HG03354 (cell line): ENCODE measurements at regions not wholly inside any gene's neighbourhood (a gene's known extent, or its start where the extent isn't known, plus 50 kb on each side); places are given as distances from the start of the nearest gene placed in this dataset.

Experiments used
- ATAC-seq: cut with Tn5 transposase; IDR thresholded peaks from one replicate; pipeline ENCODE4 v1.9.1; 2021; ENCODE audit warnings: mild to moderate bottlenecking; ENCODE audit not compliant: unreplicated experiment, poor library complexity, severe bottlenecking

DNA sequence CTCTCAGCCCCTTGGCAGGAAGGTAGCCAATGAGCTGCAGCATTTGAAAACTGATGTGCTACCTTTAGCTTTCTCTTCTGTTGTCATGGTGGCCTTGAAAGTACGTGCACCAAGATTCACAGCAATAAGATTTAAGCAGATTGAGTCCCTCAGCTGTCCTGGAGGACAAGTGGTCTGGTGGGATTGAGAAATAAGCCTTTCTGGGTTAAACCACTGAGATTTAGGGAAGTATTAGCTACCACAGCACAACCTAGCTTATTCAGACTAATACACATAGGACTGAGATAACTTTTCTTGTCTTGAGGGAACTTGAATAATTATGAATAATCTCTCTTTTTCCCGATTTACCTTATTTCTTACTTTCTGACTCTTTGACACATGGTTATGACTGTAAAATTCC, 324.0 kb downstream of the PTEN start:
- ATAC-seq, result no peak

DNA sequence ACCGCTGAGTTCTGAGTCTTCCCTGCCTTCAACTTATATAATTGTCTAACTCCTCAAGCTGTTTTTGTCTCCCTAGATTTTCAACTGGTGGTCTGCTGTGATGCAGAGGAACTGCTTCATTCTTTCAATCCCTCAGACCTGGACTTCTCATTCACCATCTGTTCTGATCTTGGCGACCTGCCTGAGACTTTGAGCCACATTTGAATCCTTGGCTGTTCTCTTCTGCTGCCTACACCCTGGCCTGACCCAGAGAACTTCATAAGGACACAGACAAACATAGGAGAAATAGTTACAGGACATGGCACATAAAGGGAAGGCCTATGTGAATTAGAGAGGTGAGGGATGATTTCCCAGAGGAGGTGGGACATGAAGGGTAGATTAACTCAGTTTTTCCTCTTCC, 326.7 kb downstream of the PTEN start:
- no peak for ATAC-seq

DNA sequence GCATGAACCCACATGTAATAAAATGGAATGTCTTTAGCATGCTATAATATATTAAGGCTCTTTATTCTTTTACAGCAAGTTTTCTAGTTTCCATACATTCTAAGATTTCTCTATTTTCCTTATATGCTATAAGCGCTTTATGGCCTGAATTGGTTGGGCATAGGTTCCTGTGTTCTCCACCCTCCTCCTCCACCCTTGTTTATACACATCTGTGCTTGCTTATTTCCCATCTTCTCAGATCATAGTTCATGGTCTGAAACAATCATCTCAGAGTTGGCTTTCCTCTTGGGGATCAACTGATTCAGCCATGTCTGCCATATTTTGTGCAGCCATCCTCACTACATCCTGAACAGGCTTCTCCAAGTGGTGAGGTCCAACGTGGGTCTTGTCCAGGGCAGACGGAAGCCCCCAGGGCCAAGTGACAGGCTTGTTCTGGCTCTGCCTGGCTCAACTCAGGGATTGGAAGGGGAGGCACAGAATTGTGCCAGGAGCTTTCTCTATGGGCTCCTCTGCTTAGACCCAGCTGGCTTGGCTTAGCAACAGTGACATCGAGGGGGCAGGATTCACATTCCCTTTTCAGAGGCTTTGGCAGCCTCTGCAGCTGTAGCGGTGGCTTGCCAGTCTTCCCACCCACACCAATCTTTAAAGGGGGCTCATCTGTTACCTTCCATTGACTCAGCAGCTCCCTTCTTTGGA, 327.3 kb downstream of the PTEN start:
- ATAC-seq, result no peak

DNA sequence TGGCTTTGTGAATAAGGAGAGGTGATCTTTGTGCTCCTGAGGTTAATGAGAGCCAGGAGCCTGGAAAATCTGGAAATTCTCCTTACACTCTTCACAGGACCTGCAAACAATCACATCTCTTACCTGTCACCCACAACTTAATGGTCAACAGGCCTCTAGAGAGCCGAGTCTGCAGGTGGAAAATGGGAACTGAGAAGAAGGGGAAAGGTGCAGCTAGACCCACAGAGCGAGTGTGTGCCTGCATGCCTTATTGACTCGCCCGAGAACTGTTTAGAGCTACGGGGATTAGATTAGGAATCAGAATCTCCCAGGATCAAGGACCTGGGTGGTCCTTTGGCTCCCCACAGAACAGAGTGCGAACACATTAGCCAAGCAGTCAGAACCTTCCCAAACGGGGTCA, 329.6 kb downstream of the PTEN start:
- ATAC-seq, result no peak

DNA sequence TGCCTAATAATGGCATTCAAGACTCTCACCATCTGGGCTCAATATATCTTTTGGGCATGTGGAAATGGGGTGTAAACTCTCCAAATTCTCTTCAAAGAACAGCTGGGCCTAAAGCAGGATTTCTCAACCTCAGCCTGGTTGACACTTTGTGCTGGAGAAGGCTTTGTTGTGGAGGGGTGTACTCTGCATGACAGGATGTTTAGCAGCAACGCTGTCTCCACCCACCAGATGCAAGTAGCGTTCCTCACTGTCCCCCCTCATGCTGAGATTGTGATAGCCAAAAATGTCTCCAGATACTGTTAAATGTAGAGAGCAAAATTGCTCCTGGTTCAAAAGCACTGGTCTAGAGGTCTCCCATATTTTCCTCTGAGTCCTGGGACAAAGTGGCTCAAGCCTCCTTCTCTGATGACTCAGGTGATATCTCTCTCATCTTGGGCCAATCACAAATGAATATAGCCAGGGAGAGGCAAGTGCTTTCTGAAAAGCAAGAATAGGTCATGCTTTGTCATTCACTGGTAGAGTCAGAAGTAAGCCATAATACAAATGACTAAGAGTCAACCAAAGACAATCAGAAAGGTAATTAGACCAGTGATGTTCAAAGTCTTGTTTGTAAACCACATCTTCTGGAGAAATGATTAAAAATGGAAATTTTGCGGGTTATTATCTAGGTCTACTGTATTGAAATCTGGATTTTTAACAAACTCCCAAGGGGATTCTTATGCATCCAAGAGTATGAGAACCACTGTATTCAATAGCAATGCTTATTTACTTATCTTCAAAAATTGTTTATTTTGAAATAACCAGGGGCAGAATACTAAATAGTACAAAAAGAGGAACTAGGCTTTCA, 330.8 kb downstream of the PTEN start:
- ATAC-seq, result no peak

DNA sequence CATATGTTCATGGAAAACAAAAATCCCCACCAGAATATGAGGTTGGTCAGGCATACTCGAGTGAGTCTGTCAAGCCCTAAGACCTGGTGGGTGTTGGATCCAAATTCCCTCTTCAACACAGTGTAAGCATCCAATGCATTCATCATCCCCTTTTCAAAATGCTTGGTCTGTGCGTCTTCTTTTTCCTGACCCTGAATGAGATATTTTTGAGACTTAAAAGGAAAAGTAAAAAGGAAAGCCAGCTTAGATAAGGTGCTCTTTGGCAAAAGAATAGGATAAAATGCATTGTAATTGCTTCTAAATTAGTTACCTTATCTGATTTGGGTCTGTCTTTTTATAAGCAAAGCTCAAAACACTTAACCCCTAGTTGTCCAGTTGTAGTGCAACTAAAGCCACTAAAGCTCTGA, 331.5 kb downstream of the PTEN start:
- no peak for ATAC-seq

DNA sequence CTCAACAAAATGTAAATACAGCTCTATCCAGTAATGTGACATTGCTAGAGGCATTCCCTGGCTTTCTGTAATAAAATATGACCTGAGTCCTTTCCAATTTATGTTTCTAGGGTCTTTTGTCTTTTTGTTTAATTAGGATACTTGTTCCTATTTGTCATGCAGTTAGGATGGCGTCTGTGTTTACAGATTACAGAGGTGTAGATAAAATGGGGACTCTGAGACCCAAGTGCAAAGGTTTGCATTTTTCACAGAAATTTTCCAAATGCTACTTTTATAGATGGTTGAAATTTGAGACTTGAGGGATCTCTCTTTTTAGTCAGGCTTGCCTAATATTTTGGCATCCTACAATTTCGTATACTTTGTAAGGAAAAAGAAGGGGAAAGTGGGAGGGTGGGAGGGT, 332.4 kb downstream of the PTEN start:
- ATAC-seq, result no peak

DNA sequence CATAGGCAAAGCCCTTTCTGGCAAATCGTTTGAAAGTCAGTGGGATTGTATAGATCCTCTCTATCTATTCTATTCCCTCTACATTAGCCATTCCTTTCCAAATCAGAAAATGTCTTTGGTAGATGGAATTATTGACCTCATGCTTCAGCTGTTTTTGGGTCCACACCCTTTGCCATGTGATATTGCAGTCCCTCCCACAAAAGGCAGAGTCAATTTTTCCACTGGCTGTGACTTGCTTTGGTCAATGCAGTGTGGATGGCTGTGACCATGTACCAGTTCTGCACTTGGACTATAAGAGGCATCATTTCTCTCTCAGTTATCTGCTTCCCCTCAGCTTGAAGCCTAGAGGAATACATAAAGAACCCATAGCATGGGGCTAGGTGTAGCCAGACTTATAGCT, 332.9 kb downstream of the PTEN start:
- ATAC-seq, result no peak

DNA sequence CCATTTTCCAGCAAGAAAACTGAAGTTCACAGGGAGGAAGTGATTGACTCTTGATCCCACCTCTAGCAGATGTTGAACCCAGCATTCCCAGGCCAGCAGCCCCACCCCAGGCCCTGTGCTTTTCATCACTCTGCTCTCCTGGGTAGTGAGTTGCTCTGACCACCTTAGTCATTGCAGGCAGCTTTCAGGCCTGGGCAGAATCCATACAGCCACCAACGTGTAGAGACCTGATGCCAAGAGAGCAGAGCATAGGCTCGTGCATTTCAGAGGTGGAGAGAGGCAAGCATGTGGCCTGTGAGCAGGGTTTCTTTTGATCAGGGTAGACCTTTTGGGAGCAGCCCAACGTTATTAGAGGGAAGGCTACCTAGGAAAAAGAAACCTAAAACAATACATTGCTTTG, 334.6 kb downstream of the PTEN start:
- no peak for ATAC-seq

DNA sequence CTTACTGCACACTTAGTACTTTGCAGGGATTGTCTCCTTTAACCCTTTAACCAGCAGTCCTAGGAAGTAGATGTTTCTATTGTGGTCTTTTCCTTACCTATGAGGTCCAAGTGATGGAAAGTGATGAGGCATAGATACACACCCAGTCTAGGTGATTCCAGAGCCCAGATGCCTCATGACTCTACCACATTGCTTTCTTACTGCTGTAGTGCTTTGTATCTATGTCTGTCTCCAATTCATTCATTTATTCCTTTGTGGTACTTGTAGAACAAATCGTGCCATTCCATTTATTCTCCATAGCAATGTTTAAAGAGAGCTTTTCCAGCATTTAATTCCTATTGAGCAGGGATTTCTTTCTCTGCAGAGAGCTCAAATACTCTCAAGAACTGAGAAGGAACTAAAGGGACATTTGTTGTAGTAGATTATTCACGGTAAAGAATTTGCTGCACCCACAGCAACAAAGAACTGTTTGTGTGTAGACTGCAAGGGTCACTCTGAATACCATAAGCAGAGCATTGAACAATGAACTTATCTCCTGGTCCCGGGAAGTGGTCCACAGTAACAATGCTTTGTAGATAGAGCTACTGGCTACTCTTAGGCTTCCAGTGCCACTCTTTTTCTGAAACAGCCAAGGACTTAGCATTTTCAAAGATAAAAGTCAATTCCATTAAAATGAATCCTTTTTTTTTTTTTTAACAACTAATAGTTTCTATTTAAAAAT, 337.0 kb downstream of the PTEN start:
- no peak for ATAC-seq

DNA sequence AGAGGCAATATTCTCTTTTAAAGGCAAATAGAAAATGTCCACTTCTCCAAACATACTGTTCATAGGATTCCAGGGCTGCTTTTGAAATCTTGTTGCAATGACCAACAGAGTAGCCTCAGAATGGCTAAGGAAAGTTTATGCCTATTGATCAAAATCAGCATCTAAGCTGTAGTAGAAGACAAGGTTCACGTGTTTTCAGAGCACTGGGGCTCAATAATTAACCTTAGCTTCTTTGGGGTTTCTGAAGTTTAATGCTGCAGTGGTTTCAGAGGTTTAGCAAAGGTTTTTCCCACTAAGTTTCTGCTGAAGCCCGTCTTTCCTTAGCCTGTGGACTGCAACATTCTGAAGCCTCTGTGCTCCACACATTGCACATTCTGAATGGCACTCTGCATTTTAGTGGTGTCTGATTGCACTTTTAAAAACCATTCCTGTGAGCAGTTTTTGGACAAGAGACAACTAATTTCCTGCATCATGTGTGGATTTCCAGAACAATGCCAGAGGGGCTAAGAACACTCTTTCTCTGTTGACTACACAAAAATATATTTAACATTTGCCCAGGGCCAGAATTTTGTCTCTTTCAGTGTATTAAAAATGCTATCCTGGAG, 342.5 kb downstream of the PTEN start:
- ATAC-seq, result peak; percentile 62

DNA sequence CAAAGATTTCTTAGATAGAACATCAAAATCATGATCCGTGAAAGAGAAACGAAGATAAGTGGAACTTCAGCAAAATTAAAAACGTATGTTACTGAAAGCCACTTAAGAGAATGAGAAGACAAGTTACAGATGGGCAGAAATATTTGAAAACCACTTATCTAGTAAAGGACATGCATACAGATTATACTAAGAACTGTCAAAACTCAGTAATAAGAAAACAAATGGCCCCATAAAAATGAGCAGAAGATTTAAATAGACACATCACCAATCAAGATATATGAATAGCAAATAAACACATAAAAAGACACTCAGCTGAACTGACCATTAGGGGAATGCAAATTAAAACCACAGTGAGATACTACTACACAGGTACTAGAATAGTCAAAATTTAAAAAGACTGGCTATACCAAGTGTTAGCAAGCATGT, 343.7 kb downstream of the PTEN start:
- no peak for ATAC-seq

DNA sequence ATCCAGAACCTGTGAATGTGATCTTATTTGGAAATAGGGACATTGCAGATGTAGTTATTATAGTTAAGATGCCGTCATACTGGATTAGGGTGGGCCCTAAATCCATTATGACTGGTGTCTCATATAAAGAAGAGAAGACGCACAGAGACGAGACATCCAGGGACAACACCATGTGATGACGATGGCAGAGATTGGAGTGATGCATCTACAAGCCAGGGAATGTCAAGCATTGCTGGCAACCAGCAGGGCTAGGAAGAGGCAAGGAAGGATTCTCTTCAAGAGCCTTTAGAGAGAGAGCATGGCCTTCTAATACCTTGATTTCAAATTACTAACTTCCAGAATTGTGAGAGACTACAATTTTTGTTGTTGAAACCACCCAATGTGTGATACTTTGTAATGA, 345.8 kb downstream of the PTEN start:
- ATAC-seq, result no peak

DNA sequence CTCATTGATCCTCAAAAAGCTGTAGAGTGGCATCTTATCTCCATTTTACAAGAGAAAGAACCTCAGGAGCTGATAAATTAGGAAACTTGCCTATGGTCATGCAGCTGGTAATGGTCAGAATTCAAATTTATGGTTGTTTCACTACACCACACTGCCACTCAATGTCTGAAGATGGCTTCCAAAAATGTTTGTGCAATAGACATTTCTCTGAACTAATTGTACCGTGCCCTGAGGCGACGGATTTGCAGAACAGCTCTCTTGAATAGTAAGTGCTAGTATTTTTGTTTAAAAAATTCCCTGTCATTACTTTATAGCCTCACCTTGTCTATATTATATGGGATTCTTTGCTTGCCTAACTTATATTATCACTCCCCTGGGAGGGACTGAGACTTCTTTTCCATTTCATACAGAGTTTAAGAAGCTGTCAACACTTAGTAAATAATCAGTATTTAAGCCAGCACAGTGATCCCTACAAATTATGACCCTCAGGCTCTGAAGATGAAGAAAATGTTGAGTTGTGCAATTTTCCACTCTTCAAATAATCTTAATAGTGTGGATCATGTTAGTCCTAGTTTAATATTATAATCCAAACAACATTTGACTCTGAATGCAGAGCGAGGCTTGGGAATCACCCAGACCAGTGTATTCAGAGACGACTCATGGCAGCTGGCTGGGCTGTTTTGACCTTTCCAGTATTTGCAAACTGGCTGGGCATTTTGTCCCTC, 346.6 kb downstream of the PTEN start:
- ATAC-seq, result peak; percentile 5

DNA sequence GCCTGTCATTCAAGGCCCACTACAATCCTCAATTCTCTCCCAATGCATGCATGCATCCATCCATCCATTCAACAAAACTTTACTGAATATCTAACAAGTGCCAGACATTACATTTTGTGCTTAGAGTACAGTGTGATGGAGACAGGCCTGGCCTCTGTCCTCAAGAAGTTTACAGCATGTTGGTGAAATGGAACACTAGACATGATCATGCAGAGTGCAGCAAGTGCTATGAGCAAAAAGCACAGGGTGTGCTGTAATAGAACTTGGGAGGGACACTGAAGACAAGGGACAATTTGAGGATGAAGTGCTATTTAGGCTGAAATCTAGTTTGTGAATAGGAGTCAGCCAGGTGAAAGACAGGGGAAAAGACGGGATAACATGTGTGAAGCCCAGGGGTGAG, 347.8 kb downstream of the PTEN start:
- no peak for ATAC-seq

DNA sequence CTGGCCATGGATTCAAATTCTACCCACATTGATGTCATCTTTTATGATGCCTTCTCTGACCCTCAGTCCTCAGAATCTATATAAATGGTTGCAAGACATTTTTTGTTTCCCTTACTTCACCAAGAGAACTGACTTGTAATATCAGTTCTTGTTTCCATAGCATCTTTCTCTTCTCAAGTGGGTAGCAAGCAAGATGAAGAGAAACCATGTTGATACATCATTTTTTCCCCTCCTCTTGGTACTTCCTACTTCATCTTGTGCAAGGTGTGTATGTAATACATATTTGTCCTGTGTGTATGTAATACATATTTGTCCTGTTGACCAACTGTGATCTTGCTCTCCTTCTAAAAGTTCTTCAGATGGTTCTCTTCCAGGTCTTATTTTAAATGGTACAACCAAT, 348.6 kb downstream of the PTEN start:
- no peak for ATAC-seq

DNA sequence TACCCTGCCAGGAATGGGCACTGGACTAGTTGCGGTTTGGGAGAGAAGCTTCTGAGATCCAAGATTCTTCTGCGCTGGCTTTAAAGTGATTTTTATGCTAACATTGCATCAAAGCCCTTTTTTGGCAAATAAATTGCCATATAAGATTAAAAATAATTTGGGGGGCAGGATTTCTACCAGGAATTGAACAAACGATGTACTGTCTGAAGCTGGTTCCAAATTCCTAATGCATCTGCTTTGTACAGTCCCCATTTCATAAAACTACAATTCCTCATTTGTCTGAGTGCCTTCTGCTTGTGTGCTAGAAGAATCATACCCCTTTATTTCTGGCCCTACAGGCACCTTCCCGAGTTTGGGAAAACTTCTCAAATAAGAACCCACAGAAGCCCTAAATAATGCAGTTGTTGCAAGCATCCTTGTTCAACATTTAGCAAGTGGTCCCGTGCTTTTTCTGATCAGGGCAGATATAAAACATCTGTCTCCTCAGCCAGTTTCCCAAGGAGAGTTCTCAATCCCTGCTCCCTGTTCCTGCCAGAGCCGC, 349.7 kb downstream of the PTEN start:
- no peak for ATAC-seq

DNA sequence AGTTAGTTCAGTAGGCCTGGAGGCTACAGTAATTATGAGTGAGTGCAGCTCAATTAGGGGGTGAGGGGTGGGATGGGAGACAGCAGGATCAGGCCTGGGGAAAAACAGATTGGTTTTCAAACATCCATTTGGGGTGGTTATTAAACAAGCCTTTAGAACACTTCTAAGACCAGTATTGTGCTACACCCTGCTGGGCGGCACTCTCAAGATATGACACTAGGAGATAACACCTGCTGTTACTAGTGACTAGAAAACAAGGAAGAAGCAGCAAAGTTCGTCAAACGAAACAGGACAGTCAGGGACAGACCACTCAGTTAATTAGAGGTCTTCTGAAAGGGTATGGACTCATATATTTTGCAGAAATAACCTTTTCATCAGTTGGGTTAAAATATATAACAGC, 353.6 kb downstream of the PTEN start:
- peak; percentile 79 for ATAC-seq

DNA sequence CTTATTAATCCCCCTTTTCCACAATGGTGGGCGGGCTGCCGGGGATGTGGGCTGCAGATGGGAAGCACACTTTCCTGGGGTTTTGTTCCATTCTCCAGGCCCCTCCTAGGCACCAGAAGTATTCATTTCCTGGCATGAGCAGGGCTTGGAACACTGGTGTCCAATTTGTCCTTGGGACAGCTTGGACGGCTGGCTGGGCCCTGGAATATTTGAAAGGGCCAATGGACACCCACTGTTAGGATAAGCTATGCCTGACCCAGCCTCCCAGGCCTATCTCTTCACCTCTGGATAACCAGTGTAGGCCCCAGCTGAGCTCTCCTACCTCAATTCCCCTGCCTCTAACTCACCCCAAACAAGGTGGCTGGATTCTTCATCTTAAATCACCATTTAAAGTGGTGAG, 354.9 kb downstream of the PTEN start:
- no peak for ATAC-seq
